Brain microvascular endothelial cell (primary cell): ENCODE measurements at regions not wholly inside any gene's neighbourhood (a gene's known extent, or its start where the extent isn't known, plus 50 kb on each side); places are given as distances from the start of the nearest gene placed in this dataset.

ENCODE experiments used
- DNase-seq: peaks from one replicate; pipeline ENCODE4 v3.0.0-alpha.2; 2020
- H3K27ac ChIP-seq: fragments of 250-450 bp; sonication (Bioruptor Pico); 2 replicates; pipeline ENCODE4 v1.5.1; 2020; ENCODE audit warnings: mild to moderate bottlenecking, moderate library complexity
- H3K27me3 ChIP-seq: fragments of 250-450 bp; sonication (Bioruptor Pico); replicated peaks from 2 replicates; pipeline ENCODE4 v1.5.1; 2020; ENCODE audit warnings: mild to moderate bottlenecking
- H3K36me3 ChIP-seq: fragments of 250-450 bp; sonication (Bioruptor Pico); replicated peaks from 2 replicates; pipeline ENCODE4 v1.5.1; 2020; ENCODE audit warnings: mild to moderate bottlenecking
- H3K4me3 ChIP-seq: 2 replicates; pipeline ENCODE4 v1.5.1; 2011; ENCODE audit warnings: low read depth, mild to moderate bottlenecking, control low read depth, low read length, moderate library complexity
- CTCF ChIP-seq: IDR thresholded peaks from 2 replicates; pipeline ENCODE4 v1.5.1; 2011; ENCODE audit warnings: low read depth, mild to moderate bottlenecking, moderate library complexity, low read length, control low read depth, inconsistent platforms; ENCODE audit errors: missing control alignments
- in situ Hi-C: cut with HindIII; loops from 2 replicates; pipeline ENCODE4 v1.10.0; 2017; ENCODE audit warnings: low sequenced_read_pairs, low pct_ligation_motif_present

GRCh38 chr5:143887903-143888665 is 76.1 kb downstream of the HMHB1 start:
- Histone ChIP-seq H3K27ac (peak overlapping the region; percentile 78), H3K36me3 (no peaks in the 10 kb centered on the region), H3K27me3 (no peaks in the 10 kb centered on the region), H3K4me3 (no peak overlapping the region)
- peak; percentile 63 for DNase-seq
- TF ChIP-seq CTCF: no peak
- in situ Hi-C loops: no loop called here

GRCh38 chr5:143888912-143889311 is 77.0 kb downstream of the HMHB1 start:
- Histone ChIP-seq H3K27me3 (no peaks in the 10 kb centered on the region), H3K27ac (no peak overlapping the region), H3K4me3 (no peak overlapping the region), H3K36me3 (no peaks in the 10 kb centered on the region)
- in situ Hi-C loops: no loop called here
- TF ChIP-seq CTCF: no peak
- DNase-seq: no peak

- H3K27me3 ChIP-seq: no peaks in the 10 kb centered on the region
- no peak for TF ChIP-seq CTCF
Observed at GRCh38 chr5:143889986-143890385, 78.0 kb downstream of the HMHB1 start.

GRCh38 chr5:143890487-143890886 is 78.5 kb downstream of the HMHB1 start:
- no peaks in the 10 kb centered on the region for H3K36me3 ChIP-seq
- H3K4me3 ChIP-seq: no peak overlapping the region
- no peak for TF ChIP-seq CTCF
- H3K27ac ChIP-seq: no peak overlapping the region
- in situ Hi-C loops: no loop called here
- DNase-seq: no peak
- no peaks in the 10 kb centered on the region for H3K27me3 ChIP-seq

More at GRCh38 chr5:143889986-143890385, 78.0 kb downstream of the HMHB1 start:
- DNase-seq: peak; percentile 29
- no peaks in the 10 kb centered on the region for H3K36me3 ChIP-seq
- in situ Hi-C loops: no loop called here
- no peak overlapping the region for H3K27ac ChIP-seq
- H3K4me3 ChIP-seq: no peak overlapping the region

GRCh38 chr5:143892271-143892670 is 80.3 kb downstream of the HMHB1 start:
- in situ Hi-C loops: no loop called here
- no peaks in the 10 kb centered on the region for H3K27me3 ChIP-seq
- H3K4me3 ChIP-seq: no peak overlapping the region
- H3K36me3 ChIP-seq: no peaks in the 10 kb centered on the region
- no peak overlapping the region for H3K27ac ChIP-seq
- no peak for TF ChIP-seq CTCF
- no peak for DNase-seq

GRCh38 chr5:143892908-143893307 is 80.9 kb downstream of the HMHB1 start:
- DNase-seq: no peak
- in situ Hi-C loops: no loop called here
- TF ChIP-seq CTCF: no peak
- Histone ChIP-seq H3K27me3 (no peaks in the 10 kb centered on the region), H3K4me3 (no peak overlapping the region), H3K36me3 (no peaks in the 10 kb centered on the region), H3K27ac (no peak overlapping the region)
